GM10266 (cell line): ENCODE measurements at regions not wholly inside any gene's neighbourhood (a gene's known extent, or its start where the extent isn't known, plus 50 kb on each side); places are given as distances from the start of the nearest gene placed in this dataset.

Experiments
- DNase-seq: peaks from one replicate; pipeline ENCODE4 v3.0.0; 2012; ENCODE audit errors: extremely low spot score
- CTCF ChIP-seq: IDR thresholded peaks from 2 replicates; pipeline ENCODE4 v1.5.1; 2012; ENCODE audit warnings: mild to moderate bottlenecking, low read depth; ENCODE audit not compliant: control insufficient read depth, insufficient read depth; ENCODE audit errors: missing control alignments

- no peak for DNase-seq
- TF ChIP-seq CTCF = no peak
These were observed 380.4 kb downstream of the OLFM4 start for GRCh38 chr13:53408847-53409568.

GRCh38 chr13:53411463-53411862 is 382.9 kb downstream of the OLFM4 start:
- no peak for DNase-seq
- TF ChIP-seq CTCF = no peak

- no peak for TF ChIP-seq CTCF
- no peak for DNase-seq
These were observed 386.5 kb downstream of the OLFM4 start for GRCh38 chr13:53415135-53415534.

GRCh38 chr13:53417601-53418000 is 389.0 kb downstream of the OLFM4 start:
- TF ChIP-seq CTCF = no peak
- no peak for DNase-seq

- no peak for DNase-seq
- no peak for TF ChIP-seq CTCF
These were observed 393.8 kb downstream of the OLFM4 start for GRCh38 chr13:53422415-53422814.

- TF ChIP-seq CTCF = no peak
- no peak for DNase-seq
These were observed 407.8 kb downstream of the OLFM4 start for GRCh38 chr13:53436396-53436795.

- no peak for TF ChIP-seq CTCF
- no peak for DNase-seq
These were observed 411.0 kb downstream of the OLFM4 start for GRCh38 chr13:53439439-53440225.
